NCI-H2029 (cell line): ENCODE measurements at regions not wholly inside any gene's neighbourhood (a gene's known extent, or its start where the extent isn't known, plus 50 kb on each side); places are given as distances from the start of the nearest gene placed in this dataset.

Experiments
- DNase-seq: peaks from one replicate; lab custom pipeline; 2025; lab: John Stamatoyannopoulos, UW

DNA sequence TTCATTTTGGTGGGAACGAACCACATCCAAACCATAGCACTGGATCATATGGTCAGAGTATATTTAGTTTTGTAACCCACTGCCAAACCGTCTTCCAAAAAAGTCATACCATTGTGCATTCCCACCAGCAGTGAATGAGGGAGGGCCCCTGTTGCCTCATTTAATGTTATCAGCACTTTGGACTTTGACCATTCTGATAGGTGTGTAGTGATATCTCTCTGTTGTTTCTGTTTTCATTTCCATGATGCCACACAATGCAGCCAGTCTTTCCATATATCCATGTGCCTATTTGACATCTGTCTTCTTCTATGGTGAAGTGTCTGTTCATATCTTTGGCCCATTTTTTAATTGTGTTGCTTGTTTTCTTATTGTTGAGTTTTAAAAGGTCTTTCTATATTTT, 105.0 kb upstream of the PPP2R2D start:
- DNase-seq = no peak

DNA sequence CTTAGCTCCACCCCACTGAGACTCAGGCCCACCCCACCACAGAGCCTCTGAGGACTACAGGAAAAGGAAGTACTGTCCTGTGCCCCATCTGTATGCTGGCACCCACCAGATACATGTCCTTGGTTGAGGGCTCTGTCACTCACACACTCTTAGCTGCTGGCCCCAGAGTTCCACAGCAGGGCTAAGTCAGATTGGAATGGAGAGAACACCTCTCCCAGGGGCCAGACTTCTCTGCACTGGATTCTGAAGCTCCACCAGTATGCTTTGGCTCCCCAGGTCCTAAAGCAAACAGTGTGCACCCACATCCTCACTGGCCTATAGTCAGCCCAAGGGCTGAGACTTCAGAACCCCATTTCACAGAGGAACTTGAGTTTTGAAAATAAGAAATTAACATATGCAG, 103.2 kb upstream of the PPP2R2D start:
- DNase-seq = no peak

DNA sequence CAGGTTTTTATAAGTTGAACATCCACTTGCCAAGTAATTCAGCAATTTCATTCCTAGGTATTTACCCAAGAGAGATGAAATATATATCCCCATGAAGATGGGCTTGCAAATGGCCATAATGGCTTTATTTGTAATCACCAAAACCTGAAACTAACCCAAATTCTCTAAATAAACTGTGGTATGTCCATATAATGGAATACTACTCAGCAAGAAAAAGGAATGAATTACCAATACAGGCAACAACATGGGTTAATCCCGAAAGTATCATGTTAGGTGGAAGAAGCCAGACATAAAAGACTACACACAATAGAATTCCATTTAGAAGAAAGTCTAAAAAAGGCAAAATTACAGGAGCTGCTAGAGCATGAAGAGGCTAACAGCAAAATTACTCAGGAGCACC, 101.4 kb upstream of the PPP2R2D start:
- DNase-seq = no peak

DNA sequence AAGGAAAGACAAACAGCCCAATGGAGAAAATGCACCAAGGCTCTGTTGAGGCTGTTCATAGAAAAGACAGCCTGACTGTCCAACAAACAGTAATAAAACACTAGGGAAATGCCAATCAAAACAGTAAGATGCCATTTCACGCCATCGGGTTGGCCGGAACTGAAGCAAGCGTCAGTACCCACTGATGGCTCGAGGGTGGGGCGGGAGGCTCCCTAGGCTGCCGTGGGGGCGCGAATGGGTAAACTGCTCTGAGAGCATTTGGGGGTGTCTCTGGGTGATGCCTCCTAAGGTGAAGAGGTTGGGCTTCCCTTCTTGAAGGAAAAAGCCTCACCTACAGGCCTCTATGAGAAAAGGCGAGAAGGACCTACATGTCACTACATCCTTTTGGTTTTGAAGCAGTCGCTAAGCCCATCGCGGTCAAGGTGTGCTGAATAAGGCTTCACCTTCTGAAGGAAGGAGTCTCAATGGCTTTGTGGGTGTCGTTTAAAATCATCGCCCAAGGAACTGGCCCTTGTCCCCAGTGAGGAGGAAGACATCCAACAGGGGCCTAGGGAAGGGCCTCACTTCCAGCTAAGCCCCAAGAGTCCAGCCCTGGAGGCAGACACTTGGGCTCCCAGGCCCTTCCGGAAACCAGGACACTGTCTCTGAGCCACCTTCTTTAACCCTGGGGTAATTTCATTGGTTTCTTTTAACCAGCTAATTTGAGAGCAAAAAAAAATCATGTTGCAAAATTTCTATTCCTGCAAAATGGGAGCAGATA, 98.5 kb upstream of the PPP2R2D start:
- DNase-seq = no peak

DNA sequence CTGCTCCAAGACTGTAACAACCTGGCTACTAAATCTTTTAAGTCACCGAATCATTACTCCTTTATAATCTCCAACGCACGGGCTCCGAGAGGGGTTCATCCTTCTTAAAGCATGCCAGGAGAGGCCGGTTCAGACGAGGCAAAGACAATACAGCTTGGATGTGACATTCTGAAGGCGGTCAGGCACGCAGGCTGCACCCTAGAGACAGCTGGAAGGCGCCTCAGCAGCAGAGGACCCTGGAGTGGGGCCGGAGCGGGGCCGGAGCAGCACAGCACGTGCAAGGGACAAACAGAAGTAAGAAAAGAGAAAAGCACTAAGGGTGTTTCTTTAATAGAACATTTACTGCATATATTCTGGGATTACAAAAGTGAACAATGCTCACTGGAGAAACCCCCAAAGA, 97.8 kb upstream of the PPP2R2D start:
- no peak for DNase-seq

DNA sequence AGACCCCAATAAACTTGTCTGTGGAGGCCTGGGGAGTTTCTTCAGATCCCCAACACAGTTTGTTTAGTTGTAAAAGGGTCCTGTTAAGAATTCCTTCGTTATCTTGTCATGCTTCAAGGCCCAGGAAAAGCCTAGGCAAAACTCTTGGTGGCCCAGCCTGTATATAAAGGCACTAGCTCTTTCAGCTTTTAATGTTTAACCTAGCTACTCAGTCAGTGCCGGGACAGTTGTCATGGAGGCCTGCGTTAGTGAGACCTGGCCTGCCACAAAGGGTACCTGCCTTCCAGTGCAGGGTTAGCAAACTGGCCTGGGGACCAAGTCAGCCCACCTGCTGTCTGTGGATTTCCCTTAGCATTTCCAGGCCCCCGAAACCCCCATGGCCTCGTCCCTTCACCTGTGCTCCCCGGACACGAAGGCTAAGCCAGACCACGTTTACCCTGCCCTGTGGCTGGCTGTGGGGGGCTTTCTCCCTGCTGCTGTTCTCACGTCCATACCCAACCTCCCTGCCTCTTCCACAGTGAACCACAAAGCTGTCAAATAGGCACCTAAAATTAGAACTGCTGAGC, 96.9 kb upstream of the PPP2R2D start:
- DNase-seq = no peak

DNA sequence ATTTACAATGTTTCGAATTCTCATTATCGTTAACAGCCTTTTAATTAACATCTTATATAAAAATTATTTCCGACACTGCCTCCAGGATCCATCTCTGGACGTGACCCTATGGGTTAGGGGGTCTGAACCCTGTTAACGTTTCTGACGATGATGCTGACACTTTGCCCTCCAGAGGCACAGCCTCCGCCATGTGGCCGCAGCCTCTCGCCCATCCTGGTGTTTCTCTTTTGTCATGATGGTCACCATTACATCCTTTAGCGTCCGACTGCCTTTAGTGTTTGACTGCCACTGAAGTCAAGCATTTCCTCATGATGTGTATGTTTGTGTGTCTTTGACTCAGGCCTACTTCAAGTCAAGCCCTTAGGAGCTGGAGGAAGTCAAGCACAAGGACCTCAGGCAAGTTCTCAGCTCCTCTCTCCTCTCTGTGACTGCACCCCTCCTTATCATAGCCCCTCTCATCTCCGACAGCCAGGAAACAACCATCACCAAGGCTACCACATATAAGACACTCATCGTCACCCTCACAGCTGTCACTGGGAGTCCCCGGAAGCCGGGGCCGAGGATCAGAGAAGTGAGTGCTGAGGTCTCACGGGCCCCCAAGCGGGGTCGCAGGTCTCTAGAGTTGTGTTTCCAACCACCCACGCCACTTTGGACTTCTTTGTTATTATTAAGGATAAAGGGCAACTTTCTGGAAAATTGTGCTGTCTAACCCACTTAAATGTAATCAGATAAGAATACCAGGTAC, 96.1 kb upstream of the PPP2R2D start:
- no peak for DNase-seq

DNA sequence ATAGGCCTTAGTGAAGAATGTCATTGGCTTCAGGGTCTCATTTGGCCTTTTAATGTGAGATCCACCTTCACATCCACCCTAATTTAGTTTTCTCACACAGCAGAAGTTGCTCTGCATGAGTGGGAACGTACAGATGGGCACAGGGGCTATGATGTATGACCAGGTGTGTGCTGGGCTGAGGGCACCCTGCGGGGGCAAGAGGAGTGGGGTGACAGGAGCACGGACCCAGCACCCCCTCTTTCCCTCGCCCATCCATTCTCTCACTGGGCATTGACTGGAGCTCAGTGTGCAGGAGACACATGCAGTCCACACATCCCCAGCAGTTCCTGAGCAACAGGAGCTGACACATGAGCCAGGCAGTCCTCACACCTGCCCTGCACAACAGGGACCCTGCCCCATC, 95.1 kb upstream of the PPP2R2D start:
- no peak for DNase-seq

DNA sequence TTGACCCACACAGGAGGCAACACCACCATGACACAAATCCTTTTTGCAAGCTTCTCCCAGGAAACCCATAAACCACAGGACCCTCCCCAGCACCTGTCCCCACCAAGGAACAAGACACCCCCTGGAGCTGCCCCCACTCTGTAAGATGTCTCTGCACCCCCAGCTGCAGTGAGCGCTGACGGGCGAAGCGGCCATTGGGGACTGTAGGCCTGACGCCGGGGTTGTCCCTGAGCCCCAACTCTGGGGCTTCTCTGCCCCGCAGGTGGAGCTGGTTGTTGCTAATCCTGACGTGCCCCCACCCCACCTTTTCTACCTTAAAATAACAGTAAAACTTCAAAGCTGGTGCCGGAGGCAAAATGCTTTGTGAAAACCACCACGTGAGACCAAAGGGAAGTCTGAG, 94.7 kb upstream of the PPP2R2D start:
- no peak for DNase-seq

DNA sequence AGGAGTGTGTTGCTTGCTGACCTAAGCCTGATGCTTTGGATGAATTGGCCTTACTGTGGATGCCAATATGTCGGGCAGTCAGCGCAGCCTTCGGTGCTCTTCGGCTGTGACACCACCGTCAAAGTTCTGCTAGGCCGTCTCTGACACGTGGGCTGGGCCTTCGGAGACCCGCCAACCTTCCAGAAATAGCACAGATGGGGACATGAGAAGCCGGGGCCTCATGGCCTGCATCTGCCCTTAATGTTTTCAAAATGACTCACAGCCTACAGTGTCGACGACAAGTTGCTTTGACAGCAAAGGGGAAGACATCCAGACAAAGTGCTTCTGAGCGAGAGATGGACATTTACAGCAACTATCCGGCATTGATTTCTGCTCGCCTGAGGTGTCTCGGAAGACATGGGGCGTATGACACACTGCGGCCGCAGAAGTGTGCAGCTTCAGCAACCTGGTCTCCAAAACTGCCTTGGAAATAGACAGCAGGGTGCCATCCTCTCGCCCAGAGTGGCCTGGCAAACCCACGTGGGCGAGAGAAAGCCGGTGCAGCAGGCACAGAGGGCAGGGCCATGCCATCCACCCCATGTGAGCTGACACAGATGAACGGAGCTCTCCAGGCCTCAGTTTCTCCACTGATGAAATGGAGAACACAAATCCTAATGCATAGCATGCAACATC, 94.0 kb upstream of the PPP2R2D start:
- DNase-seq = no peak

DNA sequence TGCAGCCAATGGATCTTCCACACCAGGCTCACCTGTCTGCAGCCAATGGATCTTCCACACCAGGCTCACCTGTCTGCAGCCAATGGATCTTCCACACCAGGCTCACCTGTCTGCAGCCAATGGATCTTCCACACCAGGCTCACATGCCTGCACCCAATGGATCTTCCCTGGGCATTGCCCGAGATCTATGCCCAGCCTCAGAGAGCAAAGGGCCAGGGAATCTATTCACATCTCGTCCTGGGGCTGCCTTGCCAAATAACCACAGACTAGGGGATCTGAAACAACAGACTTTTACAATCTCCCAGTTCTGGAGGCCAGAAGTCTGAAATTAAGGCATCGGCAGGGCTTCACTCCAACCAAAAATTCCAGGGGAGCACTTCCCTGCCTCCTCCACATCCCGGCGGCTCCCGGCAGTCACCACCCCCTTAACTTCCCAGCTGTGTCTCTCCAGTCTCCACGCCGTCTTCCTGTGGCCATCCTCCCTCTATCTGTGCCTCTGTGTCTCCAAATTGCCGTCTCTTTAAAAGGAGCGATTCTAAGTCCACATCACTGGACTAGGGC, 92.4 kb upstream of the PPP2R2D start:
- DNase-seq = no peak

DNA sequence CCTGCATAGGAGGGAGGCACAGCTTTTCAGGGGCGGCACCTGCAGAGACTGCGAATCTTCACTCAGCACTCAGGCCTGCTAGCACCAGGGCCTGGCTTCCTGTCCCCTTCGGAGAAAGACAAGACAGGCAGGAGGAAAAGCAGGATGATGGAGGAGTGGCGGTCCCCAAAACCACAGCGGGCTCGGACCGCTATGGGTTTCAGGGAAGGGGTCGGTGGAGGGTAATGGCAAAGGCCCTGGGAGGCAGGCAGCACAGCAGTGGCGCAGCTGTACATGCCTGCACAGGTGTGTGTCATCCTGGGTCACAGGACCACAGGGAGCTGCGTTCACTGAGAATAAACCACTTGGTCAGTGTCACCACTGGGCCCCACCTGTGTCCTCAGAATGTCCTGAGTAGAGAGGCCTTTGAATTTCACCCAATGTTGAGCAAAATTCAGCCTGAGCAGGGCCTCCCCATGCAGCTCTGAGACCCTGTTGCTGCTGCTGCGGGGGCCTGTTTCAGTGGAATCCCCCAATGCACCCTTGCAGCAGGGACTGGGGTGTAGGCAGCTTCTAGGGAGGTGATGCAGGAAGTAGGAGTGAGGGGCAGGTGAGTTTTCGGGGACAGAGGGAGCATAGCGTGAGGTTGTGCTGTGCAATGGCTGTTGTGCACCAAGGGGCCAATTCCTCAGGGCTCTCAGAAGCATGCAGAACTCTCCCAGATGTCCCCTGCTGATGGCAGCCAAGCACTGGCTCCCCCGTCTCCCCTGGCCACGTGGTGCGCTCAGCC, 90.6 kb upstream of the PPP2R2D start:
- no peak for DNase-seq

DNA sequence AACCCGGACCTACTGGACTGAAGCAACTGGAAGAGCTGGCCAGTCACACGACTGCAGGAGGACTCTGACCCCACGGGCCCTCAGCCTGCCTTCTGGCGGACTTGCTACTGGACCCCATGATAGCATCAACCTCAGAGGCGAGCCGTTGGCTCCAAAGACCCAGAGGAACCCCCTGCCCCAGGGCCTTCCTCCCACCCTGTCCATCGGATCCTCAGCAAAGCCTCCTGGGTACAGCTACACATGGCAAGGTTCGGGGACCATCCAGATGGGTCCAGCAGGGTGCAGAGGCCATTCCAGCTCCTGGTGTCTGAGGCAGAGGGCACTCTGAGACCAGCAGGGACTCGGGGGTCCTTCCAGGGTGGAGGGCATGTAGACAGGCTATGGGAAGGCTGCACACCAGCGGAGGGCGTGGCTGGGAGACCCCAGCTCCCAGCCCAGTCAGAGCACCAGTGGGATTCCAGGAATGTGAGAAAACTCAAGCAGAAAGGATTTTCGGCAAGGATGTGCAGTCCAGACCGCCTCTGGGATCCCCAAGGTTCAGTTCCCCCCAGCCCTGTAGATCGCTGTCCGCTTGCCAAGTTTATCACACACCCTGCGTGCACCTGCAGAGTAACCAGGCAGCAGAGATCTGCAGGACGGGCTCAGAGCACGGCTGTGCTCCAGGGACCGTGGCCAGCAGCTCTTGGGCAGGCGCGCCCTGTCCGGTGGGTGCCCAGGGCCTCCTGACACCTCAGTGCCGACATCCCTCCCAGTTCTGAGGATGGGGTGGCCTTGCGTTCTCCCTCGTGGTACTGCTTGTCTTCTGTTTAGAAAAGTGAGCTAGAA, 89.8 kb upstream of the PPP2R2D start:
- DNase-seq = no peak

DNA sequence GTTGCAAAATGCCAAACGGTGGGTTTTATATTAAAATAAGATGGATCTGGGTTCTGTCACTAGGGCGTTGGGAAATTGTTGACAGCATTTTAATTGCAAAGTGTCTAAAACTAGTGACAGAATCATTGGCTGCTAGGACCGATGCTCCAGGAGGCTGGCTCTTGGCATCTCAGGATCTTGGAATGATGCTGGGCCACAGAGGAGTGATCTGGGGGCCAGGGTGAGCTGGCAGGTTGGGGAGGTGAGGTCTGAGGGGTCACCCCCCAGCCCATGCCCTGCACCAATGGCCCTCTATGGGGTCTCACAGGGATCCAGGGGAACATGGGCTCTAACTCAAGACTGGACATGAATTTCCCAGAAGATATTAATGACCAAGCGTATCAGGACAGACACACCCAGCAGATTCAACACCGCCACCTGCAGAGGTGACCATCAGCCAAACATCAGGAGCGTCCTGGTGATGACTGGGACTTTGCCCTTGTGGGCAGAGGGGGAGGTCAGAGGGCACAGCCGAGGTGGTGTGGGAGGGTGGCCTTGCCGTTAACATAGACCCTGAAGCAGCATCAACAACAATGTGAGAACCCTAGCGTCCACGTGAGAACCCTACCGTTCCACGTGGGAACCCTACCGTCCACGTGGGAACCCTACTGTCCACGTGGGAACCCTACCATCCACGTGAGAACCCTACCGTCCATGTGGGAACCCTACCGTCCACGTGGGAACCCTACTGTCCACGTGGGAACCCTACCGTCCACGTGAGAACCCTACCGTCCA, 89.0 kb upstream of the PPP2R2D start:
- no peak for DNase-seq

DNA sequence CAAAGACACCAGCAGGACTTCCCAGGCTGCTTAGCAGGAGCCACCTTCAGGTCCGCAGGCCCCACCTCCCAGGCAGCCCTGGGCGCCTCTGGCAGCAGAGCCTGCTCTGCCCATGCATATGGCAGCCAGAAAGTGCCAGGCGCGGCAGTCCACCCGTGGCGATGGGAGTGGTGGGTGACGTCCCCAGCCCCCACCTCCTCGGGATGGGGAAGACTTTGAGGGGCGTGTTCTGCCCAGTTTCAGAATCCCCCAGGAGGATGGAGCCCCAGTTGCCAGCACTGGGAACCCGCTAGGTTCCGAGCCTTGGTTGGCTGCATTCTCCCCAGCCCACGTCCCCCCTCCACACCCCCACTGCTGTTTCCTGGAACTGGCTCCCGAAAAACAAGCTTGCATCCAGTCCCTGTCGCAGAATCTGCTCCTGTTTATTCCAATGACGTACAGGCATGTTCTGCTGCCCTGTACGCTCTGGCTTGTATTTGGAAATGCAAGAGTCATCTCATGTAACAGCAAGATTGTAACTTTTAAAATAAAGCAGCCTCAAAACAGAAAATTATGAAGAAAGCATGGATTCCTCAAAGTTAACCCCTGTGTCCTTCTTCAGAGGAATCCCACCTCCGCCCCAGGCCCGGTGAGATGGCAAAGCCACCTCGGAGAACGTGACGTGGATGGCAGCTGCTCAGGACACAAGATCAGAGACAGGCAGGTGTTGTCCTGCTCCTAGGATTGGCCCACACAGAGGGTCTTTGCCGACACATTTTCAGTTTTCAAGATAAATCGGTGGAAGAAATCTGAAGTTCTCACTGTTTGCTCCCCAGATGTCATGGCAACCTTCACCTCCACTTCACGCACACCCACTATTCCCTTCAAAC, 87.8 kb upstream of the PPP2R2D start:
- no peak for DNase-seq

DNA sequence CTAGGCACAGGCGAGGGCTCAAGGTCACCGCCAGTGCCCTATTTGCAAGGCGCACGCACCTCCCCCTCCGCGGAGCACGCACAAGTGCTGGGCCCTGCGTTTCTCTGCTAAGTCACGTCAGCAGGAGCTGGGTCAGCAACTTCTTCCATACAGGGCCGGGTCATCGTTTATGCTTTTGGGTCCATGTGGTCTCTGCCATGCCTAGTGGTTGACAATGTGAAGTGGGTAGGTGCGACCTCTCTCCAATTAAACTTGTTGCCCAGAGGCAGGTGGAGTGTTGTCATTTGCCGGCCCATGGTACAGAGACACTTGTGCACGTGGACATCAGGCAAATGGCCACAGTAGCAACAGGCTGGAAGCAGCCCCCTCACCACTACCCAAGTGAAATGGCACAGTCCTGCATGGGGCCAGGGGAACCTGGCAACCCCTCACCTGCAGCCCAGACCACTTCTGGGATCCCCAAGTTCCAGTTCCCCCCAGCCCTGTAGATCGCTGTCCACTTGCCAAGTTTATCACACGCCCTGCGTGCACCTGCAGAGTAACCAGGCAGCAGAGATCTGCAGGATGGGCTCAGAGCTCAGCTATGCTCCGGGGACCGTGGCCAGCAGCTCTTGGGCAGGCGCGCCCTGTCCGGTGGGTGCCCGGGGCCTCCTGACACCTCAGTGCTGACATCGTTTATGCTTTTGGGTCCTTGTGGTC, 86.1 kb upstream of the PPP2R2D start:
- no peak for DNase-seq

DNA sequence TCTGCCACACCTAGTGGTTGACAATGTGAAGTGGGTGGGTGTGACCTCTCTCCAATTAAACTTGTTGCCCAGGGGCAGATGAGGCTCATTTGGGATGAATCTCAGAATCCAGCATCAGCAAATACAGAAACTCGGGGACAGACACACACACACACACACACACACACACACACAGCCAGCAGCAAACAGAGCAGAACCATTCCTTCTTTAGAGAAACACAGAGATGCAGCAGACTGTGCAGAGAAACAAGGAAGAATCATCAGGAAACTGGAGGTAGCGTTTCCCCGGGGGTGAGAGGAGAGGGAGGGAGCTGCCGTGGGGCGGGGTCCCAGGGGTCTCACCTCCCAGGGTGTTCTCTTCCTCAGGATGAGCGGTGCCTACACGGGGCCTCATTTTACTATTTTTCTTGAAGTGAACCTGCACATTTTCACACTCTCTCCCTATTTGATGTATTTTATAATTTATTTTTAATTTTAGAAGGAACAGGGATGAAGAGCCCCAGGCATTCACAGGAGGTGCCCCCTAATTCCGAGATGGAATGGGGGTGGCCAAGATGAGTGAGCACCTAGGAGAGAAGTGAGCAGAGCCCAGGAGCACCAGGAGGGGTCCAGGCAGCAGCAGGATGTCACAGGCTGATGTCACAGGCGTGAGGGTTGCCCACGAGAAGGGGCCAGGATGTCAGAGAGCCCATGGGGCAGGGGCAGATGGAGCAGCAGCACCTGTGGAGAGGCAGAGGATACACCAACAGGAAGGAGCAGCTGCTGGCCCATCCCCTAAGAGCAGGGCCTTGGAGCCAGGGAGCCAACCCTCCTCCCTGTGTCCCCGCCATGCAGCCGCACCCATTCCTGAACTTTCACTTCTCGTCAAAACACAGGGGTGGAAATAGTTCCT, 85.3 kb upstream of the PPP2R2D start:
- no peak for DNase-seq
